HG03571 (cell line): ENCODE measurements at regions not wholly inside any gene's neighbourhood (a gene's known extent, or its start where the extent isn't known, plus 50 kb on each side); places are given as distances from the start of the nearest gene placed in this dataset.
"Not testable (repeated sequence)": the region's sequence is repeated elsewhere in the genome, so short reads cannot be mapped to it uniquely, and the experiment has no call there.

Experiments used
- ATAC-seq: cut with Tn5 transposase; IDR thresholded peaks from one replicate; pipeline ENCODE4 v1.9.1; 2021; ENCODE audit not compliant: unreplicated experiment

DNA sequence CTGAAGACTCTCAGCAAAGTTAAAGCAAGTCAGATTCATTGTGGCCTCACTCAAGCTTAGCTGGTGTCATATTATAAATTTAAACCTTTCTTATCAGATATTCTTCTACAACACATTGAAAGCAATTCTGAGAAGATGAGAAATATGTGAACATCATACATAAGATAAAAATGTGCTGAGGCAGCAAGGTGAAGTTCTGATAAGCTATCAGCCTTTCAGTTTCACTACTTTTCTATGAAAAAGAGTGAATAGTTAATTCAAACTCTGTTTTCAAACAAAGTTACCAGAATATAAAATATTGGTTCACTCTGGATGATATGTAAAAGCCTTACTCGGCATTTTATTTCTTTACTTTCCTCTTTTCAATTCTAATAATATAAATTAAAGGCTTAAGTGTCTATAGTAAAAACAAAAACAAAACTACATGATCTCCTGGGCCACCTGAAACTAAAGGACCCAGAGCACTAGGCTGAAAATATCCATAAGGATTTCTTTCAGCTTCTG is 824.4 kb downstream of the MTRR start:
- no peak for ATAC-seq

DNA sequence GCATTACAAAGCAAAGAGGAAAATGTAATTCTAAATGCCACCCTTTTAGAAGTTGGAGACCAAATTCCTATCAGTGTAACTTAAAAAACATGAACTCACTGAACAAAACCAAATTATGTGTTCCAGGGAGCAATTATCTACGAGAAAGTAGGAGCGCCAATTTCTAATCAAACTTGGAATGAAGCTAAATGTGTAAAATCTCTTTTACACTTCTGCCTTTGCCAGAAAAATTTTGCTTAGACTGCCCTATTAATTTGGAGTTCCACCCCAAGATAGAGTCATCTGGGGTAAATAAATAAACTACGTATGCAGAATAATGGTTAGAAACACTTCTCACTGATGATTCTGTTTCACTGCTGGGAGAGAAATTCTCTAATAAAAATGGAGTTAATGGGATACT is 825.6 kb downstream of the MTRR start:
- ATAC-seq = no peak

DNA sequence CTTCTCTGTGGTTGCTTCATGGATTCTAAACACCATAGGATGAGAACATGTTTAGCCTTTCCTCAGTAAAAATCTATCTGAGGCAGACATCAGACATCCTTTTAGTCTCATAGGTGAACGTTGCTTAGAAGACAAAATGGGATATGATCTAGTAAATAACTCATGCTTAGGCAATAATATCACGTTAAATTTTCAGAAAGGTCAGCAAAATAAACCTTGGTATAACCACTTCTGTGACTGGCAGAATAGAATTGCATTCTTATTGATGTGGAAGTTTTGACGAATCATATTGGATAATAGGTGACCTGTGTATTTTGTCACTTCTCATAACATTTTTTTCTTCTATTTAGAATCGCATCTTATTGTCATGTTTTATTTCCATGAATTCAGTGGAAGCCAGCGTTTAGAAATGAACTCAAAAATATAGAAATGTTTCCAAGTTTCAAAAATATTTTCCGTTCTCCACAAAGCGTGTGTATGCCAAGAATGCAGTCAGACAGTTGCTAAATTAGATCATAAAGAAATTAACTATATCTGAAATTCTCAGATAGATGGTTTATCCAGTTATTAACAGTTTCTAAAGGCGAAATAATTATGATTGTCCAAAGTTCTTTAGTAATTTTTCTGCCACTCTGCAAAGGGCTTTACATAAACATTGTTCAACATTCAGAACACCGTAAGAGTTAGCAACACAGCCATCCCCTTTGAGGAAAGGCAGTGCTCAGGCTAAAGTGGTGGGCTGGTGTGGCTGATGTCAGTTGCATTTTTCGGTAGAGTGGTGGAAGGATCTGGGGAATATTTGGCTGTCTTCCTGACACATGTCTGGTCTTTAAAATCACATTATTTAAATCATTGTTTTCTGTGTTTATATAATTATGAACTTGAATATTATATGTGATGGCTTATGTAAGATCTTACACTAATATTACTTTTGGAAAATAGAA is 827.2 kb downstream of the MTRR start:
- ATAC-seq = no peak

GRCh38 chr5:8700222-8700621 is 831.3 kb downstream of the MTRR start:
- ATAC-seq = no peak

DNA sequence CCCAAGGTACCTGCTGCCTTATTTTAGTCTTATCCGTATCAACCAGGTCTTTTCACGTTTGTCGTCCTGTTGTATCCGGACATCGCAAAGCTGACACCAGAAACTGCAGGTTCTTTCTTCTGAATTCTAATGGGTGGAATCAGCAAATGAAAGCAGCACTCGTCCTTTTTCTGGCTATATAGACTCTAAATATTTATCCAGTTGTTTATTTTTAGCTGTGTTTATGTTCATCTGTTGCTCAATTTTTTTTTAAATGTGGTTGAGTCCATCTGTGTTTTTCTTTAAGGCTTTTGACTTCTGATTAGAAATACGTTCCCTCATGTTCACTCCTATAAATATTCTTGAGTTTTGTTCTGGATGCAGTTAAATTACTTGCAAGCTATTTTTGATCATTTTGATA is 831.7 kb downstream of the MTRR start:
- ATAC-seq = no peak

DNA sequence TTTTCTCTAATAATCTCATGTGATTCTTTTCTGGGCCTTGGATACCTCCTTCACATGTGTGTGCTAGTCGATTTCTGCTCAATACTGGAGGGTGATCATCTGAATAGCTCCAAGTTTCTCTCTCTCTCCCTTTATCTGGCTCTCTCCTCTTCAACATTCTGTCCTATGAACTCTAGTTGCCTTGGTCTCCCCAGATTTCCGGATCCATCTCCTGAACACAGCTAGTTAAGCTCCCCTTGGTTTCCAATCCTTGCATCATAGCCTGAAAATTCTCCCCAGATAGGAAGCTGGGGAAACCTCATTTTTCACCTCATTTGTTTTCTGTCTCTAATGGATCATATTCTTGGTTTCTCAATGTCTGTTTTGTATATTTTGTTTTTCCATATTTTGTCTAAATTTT is 832.3 kb downstream of the MTRR start:
- ATAC-seq = no peak

- ATAC-seq = no peak
These were observed 835.4 kb downstream of the SEMA5A start for GRCh38 chr5:8710426-8710930.

GRCh38 chr5:8714198-8714597 is 831.7 kb downstream of the SEMA5A start:
- ATAC-seq = no peak

DNA sequence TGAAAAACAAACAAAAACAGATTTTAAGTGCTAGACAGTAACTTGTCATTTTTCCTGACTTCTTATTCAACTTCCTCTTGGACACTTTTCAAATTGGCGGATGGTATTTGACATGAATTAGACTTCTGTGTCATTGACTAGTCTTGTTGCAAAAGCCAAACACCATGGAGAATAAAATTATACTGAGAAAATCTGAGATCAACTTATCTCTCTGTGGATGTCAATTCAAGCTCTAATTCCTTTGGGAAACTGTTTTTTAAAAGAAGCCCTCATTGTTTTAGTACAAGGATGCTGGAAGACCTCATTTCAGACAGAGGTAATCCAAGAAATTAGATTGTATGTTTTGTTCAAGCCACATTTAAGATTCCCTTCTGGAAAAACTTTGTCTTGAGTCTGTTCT is 831.0 kb downstream of the SEMA5A start:
- no peak for ATAC-seq

DNA sequence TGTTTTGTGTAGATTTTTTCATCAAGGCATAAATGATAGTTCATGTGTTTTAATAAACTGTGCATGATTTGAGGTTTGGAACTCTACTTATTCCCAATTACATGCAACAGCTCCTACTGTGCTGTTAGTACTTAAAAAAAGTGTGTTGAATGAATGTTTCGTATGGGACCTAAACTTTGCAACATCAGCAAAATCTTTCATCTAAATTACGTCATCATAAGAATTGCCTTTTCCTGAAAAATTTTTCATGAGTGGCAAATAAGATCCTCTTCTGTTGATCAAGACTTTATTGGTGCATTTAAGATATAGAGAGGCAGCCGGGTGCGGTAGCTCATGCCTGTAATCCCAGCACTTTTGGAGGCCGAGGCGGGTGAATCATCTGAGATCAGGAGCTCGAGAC is 826.1 kb downstream of the SEMA5A start:
- no peak for ATAC-seq

DNA sequence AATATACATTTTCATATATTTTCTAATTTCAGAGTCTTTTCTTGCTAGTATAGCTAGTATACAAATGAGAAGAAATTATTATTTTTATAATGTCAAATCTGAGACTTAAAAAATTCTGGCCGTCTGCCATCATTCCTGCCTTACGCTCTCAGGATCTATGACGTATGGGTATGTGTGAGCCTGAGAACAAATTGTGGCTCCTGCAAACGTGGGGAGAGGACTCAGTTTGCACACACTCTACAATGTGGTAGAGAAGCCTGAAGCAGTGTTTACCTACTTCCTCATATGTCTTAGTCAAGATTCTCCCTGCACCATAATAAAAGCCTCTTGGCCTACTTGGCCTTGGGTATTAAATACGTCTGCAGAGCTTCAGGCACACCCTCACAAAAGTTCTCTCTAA is 825.4 kb downstream of the SEMA5A start:
- ATAC-seq = no peak

- ATAC-seq = no peak
These were observed 824.3 kb downstream of the SEMA5A start for GRCh38 chr5:8721536-8721935.

GRCh38 chr5:8726383-8727036 is 819.4 kb downstream of the SEMA5A start:
- no peak for ATAC-seq

DNA sequence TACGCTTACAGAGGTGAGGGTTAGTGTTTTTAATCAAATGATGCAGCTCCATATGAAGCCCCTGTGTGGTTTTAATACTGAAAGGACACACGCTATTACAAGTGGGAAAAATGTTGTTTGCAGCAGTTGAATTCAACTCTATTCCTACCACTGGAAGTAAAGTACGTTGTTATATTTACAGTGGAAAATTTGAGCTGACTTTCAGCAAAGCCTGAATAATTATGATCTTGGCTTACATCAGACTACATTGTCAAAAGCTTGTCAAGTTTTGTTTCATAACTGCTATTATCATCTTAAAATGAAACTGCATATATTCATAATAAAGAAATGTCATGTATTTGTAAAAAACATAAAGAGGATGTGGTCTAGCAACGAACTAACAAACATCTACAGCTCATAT is 818.5 kb downstream of the SEMA5A start:
- no peak for ATAC-seq

GRCh38 chr5:8729437-8729836 is 816.4 kb downstream of the SEMA5A start:
- no peak for ATAC-seq

DNA sequence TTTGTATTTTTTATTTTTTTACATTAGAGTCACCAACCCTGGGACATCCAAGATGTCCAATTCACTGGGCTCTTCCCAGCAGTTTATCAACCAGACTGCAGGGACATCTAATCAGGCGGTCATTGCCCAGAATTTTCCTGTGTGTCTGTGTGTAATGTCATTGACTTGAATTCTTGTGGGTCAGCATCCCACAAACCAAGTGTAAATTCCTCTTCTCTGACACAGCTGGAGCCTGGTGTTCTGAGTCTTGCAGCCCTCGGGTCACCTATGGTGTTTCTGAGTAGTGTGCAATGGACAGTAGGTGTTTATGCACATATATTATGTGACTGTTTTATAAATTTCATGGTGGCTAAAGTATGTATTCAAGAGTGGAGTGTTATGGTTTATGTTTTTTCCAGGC is 815.7 kb downstream of the SEMA5A start:
- ATAC-seq = no peak

GRCh38 chr5:8731110-8731509 is 814.8 kb downstream of the SEMA5A start:
- ATAC-seq = not testable (repeated sequence)

GRCh38 chr5:8740595-8740994 is 805.3 kb downstream of the SEMA5A start:
- no peak for ATAC-seq

DNA sequence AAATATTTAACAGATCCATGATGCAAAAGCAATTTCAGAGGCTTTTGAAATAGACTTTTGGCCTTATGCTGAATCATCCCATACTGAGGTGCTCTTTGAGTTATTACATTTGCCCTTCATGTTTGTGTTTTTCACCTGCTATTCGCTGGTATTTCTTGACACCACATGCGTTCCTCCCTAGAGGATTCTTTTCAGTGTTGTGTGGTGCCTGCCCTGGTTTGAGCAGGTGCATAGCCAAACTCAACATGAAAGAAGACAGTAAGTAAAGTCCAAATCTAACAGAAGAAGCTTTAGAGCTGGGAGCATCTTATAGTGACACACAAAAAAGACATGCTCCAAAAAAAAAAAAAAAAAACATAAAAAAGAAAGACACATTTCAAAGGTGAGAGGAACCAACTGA is 796.3 kb downstream of the SEMA5A start:
- no peak for ATAC-seq

GRCh38 chr5:8750100-8750499 is 795.8 kb downstream of the SEMA5A start:
- ATAC-seq = no peak

DNA sequence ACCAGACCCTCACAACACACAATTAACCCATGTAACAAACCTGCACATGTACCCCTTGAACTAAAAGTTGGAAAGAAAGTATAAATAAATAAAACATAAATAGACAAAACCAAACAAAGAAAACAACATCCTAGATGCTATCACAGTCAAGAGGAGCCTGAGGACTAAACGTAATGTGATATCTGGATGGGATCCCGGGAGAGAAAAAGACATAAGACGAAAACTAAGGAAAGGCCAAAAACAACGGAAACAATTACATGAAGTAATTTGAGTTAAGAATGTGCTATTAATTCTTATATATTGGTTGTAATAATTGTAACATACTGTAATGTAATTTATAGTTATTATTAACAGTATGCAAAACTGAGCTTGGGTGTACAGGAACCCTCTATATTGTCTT is 793.9 kb downstream of the SEMA5A start:
- ATAC-seq = no peak

DNA sequence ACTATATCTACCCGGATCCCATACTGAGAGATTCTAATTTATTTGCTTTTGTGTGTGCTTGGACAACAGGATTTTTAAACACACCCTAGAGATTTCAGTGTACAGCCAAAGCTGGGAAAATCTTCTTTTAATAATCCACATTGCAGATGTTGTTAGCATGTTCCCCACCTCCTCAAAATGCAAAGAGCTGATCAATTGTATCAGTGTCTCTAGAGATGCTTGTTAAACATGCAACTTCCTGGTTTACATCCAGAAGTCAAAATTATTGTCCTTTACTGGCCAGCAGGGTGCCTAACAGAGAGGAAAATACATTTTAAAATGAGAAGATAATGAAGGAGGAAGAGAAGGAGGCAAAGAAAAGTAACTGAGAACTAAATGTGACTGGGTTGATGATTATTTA is 793.3 kb downstream of the SEMA5A start:
- no peak for ATAC-seq
